AG08396 (cell line): ENCODE measurements at regions not wholly inside any gene's neighbourhood (a gene's known extent, or its start where the extent isn't known, plus 50 kb on each side); places are given as distances from the start of the nearest gene placed in this dataset.

ENCODE experiments used
- DNase-seq: peaks from one replicate; pipeline ENCODE4 v3.0.0; 2012; ENCODE audit warnings: low spot score, mixed read lengths

DNA sequence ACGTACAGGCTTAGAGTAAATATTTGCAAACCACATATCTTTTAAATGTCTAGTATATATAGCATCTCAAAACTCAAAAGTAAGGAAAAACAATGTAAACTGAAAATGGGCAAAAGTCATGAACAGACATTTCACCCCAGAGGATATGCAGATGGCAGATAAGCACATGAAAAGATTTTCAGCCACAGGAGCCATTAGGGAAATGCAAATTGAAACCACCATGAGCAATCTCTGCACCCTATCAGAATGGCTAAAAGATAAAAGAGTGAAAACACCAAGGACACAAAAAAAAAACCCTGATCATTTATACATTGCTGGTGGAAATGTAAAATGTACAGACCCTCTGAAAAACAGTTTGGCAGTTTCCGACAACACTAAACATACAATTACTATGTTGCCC, 292.7 kb downstream of the ZNF516 start:
- DNase-seq, result no peak

DNA sequence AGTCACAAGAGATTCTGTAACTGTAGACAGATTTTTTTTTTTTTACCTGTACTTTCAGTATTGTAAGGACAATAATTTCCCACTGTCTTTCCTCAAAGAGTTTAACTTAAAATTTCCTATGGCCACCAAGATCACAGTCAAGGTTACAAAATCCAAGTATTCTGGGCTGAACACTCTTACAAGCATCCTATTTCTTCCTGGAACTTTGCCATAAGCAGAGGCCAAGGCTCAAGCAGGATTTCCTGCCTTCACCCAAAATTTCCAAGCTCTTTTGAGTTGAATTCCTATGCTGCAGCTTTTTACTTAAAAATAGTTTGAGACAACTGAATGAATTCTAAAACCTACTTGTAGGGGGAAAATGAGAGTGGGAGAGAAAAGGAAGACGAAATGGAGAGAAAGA, 299.4 kb downstream of the ZNF516 start:
- no peak for DNase-seq

DNA sequence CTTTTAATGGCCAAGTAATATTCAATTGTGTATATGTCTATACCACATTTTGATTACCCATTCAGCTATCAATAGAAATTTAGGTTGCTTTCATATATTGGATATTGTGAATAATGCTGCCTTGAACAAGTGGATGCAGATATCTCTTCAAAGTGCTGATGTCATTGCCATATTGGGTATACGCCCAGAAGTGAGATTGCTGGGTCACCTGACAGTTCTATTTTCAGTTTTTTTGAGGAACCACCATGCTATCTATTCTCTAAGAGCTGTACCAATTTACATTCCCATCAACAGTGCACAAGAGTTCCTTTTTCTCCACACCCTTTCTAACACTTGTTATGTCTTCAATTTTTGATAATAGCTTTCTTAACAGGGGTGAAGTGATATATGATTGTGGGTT, 306.9 kb downstream of the ZNF516 start:
- no peak for DNase-seq

DNA sequence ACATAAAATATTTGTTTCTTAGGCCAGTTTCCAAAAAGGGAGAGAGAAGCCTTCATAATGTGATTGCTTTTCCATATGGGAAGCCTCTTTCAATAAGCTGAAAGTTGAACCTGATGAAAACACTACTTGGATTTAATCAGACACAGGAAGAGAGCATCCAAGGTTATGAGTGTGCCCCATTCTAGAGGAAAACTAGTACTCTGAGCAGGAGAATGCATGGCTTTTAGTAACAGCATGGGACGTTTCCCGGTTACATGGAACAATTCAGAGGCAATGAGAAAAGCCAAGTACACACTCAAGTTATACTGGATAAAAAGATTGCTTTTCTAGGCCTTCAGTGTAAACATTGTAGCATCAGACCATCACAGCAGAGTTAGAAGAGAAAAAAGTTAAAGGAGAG, 315.8 kb downstream of the ZNF516 start:
- DNase-seq, result no peak

DNA sequence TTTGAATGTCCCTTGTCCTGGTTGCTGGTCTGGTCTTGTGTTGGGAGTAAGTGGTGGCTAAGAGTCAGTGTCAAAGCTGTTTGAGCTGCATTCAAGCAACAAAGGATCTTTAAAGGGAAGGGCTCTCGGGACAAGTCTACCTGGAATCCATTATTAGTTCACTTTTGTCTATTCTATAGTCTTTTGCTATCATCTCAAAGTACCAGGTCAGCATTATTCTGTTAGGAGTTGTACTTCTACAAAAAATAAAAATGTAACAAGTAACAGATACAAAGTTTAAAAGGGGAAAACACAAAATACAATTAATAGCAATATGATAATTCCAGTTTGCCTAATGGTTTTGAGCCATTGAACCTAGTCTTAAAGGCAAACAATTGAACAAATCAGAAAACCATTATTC, 317.9 kb downstream of the ZNF516 start:
- DNase-seq, result no peak

DNA sequence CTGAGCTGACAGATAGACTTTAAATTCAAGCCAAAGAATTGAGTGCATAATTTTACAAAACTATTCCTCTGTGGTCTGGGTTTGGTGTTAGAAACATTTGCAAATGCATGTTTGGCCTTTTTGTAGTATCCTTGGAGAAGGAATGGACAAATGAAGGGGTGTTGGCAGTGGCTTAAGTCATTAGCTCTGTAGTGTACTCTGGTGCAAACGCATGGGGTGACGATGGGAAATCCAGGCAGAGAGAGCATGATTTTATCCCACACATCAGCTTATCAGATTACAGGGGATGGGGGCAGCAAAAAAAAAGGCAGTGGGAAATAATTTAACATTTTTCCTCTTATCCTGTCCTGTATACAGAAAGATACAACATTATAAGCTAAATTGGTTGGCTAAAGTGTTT, 320.6 kb downstream of the ZNF516 start:
- no peak for DNase-seq

DNA sequence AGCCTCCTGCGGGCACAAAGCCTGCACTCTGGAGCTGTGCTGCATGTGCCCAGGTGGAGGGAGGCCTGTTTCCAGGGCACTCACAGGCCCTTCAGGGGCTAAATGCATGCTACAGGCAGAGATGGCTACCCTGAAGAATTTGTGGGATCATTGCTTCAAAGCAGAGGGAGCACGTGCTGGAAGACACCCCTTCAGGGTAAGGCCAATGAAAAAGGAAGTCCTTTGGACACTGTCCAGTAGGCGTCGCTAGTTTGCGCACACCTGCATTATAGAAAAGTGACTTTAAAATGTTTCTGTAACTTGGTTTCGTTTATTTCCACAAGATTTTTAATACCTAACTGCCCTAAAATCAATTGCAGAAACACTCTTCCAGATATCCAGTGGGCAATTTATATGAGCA, 325.3 kb downstream of the ZNF516 start:
- DNase-seq, result no peak

DNA sequence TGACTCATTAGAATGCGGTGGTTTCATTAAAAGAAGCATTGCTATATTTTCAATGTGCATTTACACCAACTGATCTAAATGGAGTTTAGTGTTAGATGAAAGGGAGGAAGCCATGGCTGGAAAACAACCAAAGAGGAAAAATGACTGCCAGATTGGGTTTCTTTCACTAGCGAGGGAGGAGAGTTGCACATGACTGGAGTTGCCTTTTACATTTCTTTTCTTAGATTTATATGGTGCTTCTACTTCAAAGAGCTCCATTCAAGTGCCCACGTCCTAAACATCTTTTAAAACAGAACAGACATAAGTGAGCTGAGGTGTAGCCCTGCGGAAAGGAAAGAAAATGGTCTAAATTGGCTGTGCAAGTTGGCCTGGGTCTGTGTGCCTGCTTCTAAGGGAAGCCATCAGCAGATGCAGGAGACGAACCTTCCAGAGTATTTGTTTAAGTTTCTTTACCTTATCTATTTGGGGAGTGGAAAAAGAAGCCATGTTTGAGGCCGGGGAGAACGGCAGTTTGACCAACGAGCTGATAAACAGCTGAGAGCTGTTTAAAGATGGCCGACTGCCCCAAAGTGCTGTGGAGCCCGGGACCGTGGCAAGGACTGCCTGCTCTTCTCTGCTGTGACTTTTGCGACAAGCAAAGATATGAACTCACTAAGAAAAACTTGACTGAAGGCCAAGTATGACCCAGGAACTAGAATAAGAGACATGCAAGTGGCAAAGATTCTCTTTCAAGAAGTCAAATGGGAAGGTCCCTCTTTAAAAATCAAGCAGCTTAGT, 327.0 kb downstream of the ZNF516 start:
- no peak for DNase-seq

DNA sequence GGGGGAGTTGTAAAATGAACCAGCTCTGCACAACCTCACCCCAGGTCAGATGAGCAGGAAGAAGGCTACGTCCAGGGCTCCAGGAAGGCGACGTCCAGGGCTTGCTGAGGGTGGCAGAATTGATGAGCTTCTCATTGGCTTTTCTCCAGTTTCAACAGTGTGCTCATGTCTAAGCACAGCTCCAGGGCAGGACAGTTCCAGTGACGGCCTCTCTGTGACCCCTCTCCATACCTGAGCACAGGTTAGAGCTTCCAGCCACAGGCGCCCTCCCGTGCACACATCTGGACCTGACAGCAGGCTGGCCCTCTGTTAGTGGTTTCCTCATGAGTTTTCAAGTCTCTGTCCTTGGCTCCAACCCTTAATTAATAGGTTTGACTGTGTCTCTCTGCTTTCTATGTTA, 327.6 kb downstream of the ZNF516 start:
- DNase-seq, result no peak

DNA sequence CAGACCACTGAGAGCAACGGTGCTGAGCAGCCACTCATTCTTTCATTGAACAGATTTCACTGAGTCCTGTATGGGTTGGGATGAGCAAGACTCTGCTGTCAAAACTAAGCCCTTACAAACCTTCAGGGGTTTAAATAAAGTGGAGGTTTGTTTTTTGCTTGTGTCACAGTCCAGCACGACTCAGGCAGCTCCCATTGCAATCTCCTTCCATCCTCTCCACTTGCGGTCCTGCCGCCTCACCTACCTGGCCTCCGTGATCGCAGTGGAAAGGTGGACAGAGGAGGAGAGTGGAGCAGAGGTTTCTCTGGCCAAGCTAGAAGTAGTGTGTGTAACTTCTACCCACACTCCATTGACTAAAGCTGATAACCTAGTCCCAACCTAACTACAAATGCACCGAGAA, 332.2 kb downstream of the ZNF516 start:
- no peak for DNase-seq

DNA sequence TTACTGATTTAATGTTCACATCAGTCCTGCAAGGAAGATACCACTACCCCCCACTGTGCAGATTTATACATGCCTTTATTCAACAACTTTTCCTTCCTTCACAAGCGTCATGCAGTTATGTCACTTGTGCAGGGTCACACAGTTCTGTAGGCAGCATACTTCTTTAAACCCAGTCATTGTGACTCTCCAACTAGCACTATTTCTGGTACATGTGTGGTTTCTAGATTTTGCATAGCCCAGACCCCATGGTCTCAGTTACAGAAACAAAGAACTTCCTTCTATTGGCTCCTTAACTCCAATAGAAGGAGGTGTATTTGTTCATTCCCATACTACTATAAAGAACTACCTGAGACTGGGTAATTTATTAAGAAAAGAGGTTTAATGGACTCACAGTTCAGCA, 333.1 kb downstream of the ZNF516 start:
- DNase-seq, result no peak

DNA sequence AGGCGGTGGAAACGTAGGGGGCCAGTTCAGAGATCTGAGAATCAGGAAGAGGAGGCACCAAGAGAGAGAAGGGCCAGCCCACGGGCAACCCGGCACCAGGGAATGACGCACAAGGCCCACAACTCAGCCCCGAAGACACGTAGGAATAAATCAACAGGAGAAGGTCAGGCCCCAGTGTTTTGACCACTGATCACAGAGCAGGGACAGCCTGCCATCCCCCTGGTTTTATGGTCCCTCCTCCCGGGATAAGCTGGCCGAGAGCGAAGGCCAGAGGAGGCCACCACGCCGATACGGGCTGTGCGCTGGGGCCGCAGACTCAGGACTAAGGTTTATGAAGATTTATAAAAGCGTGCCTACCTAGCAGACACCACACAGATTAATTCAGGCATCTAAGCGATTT, 341.4 kb downstream of the ZNF516 start:
- DNase-seq, result no peak

DNA sequence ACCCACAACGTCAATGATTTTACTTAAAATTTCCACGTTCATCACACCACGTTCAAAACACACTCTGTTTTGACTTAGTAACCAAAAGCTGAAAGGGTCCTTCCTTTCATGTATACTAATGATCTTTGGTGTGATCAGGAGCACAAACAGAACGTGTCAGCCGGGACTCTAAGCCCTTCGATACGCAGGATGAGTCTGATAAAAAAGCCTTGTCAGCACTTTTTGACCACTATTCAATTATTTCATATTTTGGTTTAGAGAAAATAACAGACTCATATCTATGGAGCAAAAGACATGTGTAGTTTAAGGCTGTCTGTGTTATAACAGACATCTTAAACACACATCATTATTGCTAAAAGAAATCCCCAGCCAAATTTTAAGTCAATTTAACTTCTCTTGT, 345.3 kb downstream of the ZNF516 start:
- no peak for DNase-seq

DNA sequence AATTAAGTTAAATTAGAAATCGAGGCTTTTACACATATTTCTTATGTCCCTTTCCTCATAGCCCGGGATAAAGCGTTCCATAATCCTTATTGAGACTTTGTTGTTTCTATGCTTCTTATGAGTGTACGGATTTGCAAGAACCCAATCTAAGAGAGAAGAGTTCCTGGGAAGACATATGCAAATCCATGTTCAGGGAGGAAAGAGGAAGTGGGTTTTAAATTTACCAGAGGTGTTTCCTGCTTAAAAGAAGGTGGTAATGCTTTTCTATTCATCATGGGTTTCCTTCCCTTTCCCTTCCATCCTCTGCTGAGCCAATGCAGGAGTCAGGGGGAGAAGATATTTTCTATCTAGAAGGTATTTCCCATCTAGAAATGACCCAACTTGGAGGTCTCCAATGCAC, 345.8 kb downstream of the ZNF516 start:
- no peak for DNase-seq

DNA sequence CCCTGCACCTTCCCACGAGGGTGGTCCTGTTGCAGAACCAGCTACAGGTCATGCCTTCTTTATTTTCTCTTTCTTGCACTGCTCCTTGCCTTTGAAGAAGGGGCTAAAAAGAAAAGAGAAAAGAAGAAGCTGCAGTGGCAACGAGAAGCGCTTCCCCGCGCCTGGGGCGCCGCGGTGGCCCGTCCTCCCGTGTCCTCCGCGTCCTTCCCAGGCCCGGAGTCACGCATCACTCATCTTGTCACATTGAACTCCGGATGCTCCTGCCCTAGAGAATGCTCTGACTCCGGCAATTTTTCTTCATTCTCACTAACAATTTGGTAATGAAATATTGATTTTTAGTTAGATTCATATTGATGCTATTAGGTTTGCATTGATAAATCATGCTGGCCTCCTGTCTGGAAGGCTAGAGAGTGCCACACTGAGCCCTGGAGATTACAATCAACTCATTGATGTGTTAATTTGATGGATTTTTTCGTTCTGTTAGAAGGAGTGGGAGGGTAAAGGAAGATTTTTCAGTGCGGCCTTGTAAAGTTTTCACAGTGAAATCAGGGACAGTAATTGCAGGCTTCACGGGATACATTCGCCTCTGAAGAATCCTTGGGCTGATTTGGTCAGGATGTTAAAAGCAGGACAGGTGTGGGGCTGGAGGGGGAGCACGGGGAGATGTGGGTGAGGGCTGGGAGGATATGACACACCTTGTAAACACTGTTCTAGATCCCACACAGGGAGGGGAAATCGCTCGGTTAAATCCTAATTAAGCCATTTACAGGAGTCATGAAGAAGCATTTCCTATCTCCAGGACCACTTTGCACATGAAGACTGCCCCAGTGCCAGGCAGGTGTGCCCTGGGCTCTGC, 349.3 kb downstream of the ZNF516 start:
- no peak for DNase-seq

DNA sequence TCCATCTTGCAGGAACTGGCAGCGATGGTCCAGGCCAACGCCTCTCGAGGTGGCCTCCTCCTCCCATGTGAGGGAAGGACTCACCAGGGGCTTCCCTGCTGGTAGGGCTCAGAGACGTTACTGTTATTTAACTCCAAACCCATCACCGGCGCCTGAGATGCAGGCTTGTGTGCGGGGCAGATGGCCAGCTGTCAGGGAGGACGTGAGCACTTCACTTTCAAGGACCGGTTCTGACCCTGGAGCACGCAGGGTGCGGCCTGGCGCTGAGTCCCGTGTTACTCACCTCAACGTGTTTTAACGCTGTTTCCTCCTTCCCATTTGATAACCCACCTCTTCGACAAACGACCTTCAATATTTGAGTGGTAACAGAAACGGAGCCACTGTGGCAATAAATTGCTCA, 350.2 kb downstream of the ZNF516 start:
- no peak for DNase-seq

DNA sequence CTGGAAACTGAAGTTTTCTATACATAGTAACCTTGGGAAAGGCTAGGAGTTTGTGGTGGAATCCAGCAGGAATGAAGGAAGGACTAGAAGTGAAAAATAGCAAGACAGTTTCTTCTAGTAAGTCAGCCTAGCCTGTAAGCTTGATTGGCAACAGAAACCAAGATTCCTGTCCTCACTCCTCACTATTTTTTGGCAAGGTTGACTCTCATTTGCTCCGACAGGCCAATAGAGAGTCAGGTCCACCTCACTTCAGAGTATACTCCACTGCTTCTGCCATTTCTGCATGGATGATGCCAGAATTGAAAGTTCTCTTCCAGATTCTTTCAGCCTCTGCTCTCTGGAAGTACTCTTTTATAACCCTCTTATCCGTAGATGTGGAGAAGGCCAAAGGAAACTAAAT, 352.4 kb downstream of the ZNF516 start:
- DNase-seq, result no peak

DNA sequence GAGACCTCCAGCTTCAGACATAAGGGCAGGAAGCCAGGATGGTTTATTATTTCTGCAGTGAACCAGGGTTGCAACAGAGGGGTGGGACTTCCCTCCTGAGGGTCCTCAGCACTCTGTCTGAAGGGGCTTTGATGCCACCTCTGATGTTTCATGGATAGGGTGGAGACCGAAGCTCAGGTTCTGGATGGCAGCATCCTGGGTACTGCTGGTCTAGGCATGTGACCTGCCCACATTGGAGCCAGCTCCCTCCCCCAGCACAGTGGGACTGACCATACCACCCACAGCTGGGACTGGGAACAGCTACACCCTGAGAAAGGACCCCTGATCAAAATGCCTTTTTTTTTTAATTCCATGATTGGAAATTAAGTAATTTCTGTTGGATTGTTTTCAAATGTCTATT, 355.2 kb downstream of the ZNF516 start:
- no peak for DNase-seq

DNA sequence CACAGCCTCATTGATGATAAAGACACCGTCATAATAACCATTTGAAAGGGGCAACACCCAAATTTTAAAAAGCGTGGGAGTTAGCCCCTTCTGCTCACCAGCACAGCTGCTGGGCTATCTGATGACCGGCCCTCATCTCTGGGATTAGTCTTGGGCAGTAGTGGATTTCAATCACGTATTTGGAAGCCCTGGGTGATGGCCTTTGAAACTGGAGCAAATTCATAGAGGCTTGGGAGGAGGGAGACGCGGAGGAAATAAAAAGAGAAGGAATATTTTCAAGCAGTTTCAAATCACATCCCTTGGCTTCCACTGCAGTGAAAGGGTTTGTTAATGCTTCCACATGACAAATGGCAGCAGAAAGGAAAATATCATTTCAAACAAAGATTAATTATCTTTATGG, 357.8 kb downstream of the ZNF516 start:
- no peak for DNase-seq

DNA sequence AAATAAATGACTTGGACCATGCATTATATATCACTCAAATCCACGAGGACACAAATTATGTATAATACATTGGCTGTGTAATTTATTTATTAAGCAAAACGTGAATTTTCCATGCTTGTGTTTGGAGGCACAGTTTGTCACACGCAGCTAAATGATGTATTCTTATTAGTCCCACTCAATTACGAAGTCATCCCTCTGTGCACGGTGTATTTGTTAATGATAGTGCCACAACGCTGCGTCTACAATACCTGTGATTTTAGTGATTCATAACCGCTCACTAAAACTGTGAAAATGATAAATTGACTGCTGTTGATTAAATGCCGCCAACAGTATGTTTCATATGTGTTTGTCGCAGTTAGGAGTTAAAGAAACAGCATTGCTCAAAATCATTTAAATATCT, 358.3 kb downstream of the ZNF516 start:
- no peak for DNase-seq

DNA sequence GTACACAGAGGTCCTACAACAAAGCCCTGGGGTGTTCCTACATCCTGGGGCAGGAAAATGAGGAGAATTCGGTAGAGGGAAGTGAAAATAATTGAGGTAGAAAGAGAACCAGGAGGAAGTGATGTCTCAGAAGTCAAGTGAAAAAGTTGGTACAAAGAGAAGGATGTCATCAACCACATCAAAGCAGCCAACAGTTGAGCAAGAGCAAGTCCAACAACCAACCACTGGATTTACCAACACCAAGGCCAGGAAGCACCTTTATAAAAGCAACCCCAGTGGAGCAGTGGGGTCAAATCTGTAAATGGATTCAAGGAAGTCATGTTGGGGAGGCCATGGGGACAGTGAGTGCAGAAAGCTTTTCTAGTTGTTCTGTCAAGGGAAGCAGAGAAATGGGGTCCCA, 360.4 kb downstream of the ZNF516 start:
- DNase-seq, result no peak

DNA sequence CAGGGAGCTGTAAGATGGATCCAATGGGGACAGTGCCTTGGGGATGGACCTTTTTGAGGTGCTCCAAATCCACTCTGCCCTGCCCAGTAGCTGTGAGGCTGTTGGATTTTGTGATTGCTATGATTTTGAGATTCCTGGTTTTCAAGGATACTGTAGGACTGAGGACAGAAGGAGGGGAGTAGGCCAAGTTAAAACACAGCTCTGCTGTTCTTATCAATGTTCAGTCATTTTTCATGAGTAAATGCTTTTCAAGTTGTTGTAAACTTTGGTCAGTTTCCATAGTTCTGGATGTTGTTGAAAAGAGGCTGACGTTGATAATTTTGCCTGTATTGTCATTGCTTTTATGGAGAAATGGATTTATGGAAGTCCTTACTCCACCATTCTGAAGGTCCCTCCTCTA, 361.2 kb downstream of the ZNF516 start:
- no peak for DNase-seq

DNA sequence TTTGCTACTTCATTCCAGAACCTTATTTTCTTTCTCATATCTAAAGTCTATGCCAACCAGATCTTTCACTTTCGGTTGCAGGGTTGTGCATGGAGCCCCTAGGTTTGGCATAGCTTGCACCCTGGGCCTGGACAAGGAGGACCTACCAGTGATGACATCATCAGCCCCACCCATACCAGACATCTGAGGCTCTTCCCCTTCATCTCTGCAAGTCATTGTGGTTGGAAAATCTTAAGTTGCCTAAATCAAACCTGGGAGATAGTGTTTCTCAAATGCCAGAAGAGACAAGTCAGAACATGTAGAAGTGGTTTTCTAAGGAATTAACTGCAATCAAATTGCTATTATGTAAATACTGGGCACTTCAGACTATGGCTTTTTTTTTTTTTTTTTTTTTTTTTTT, 363.3 kb downstream of the ZNF516 start:
- no peak for DNase-seq

DNA sequence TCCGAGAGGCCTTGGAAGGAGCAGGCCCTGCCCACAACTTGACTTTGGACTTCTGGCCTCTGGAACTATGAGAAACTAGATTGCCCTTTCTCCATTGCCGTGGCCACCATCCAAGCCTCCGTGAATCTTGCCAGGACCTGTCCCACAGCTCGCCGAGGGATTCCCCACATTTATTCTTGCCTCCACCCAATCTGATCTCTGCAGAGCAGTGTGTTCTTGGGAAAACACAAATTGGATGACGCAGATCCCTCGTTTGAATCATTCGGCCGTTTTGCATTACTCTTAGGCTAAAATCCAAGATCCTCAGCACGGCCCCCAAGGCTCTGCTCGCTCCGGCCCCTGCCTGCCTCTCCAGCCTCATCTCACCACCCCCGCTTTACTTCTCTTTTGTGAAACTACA, 364.2 kb downstream of the ZNF516 start:
- no peak for DNase-seq
